ENCODE measurements at regions not wholly inside any gene's neighbourhood (a gene's known extent, or its start where the extent isn't known, plus 50 kb on each side); places are given as distances from the start of the nearest gene placed in this dataset.
"Not testable (repeated sequence)": the region's sequence is repeated elsewhere in the genome, so short reads cannot be mapped to it uniquely, and the experiment has no call there.

DNA sequence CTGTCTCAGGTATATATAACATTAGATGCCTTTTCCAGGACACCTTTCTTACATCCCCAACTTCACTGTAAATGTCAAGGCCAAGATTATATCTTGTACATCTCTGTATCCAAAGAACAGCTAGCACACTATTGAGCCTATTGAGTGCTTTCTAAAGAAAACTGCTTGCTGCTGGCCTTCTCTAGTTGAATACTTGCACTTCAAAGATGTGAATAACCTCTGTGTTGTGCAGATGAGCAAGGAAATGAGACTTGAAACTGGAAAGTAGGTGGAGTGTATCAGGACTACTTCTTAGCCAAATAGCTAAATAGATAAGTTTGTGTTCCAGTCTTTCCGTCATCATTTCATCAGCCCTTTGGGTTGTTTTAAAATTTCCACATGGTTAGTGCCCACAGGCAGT is 704.4 kb upstream of the AMOT start:
- Histone ChIP-seq H3K27ac (ENCODE audit: low read depth, low read length) (no peak overlapping the region), H3K4me3 (ENCODE audit: low read depth, low read length) (no peak overlapping the region), H3K27me3 (ENCODE audit: control insufficient read depth, insufficient read depth, low read length) (0 out of 2 replicates have a peak, but pooled peaks cover 7% of the 10 kb centered on the region)

DNA sequence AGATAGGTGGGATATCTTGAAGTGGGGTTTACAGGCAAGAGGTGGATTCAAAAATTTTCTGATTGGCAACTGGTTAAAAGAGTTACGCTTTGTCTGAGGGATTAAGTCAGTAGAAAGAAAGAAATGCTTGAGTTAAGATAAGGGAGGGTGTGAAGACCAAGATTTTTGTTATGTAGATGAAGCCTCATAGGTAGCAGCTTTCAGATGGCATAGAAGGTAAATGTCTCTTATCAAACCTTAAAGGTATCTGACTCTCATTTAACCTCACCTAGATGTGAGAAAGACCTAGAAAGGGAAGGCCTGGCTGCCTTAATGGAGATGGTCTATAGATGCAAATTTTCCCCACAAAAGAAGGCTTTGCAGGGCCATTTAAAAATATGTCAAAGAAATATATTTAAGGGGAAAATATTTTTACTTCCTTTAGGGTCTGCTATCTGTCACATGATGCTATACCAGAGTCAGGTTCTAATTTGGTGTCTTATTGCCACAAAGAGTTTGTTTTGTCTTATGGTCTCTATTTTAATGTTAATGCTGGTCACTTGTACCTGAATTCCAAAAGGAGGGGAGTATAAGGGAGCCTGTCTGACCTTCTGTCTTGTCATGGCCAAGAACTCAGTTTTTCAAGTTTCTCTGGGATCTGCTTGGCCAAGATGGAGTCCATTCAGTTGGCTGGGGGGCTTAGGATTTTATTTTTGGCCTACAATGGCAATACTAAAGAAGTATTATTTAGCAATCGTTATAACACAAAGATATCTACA is 699.1 kb upstream of the AMOT start:
- H3K9ac ChIP-seq (ENCODE audit: low read depth, low read length), result peak overlapping the region; percentile 8; the same call in 1 of the 2 replicates
- no peaks in the 10 kb centered on the region for H3K36me3 ChIP-seq (ENCODE audit: control insufficient read depth, insufficient read depth, low read length)
- peaks cover 28% of the 10 kb centered on the region for H3K4me1 ChIP-seq (ENCODE audit: control insufficient read depth, insufficient read depth, low read length)
- H3K27ac ChIP-seq (ENCODE audit: low read depth, low read length), result peak overlapping the region; percentile 68
- H3K27me3 ChIP-seq (ENCODE audit: control insufficient read depth, insufficient read depth, low read length), result peaks cover 2% of the 10 kb centered on the region; the same call in 1 of the 2 replicates
- H3K4me3 ChIP-seq (ENCODE audit: low read depth, low read length), result no peak overlapping the region
- no peaks in the 10 kb centered on the region for H3K9me3 ChIP-seq (ENCODE audit: control insufficient read depth, insufficient read depth, low read length)

More for the DNA sequence above, 704.4 kb upstream of the AMOT start:
- Histone ChIP-seq H3K9ac (ENCODE audit: low read depth, low read length) (no peak overlapping the region), H3K36me3 (ENCODE audit: control insufficient read depth, insufficient read depth, low read length) (no peaks in the 10 kb centered on the region), H3K9me3 (ENCODE audit: control insufficient read depth, insufficient read depth, low read length) (no peaks in the 10 kb centered on the region), H3K4me1 (ENCODE audit: control insufficient read depth, insufficient read depth, low read length) (peaks cover 37% of the 10 kb centered on the region)

DNA sequence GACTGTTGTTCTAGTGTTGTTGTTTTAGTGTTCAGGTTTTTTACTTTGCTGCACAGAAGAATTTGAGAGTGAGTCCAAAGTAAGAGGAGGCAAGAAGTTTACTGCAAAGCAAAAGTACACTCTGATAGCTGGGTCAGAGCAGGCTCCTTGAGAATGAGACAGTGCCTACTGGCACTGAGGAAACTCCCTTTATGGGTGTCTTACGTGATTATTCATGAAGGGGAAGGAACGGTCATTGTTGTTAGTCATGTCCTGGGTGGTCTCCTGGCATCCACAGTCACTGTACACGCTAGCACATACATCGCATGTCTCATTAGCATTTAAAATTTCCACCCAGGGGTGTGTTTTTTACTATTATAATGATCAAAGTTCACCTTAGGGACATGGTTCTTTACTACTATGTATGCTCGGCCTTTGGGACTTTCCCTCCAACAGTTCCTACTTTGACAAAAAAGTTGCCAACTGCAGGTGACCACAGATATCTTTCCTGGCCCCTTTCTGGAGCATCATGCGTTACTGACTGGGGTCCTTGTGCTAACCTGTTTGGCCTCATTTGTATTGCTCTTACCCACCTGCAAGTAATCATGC is 688.9 kb upstream of the AMOT start:
- H3K36me3 ChIP-seq (ENCODE audit: control insufficient read depth, insufficient read depth, low read length), result no peaks in the 10 kb centered on the region
- no peak overlapping the region for H3K9ac ChIP-seq (ENCODE audit: low read depth, low read length)
- no peak overlapping the region for H3K27ac ChIP-seq (ENCODE audit: low read depth, low read length)
- H3K9me3 ChIP-seq (ENCODE audit: control insufficient read depth, insufficient read depth, low read length), result no peaks in the 10 kb centered on the region
- H3K4me3 ChIP-seq (ENCODE audit: low read depth, low read length), result no peak overlapping the region
- H3K27me3 ChIP-seq (ENCODE audit: control insufficient read depth, insufficient read depth, low read length), result no peaks in the 10 kb centered on the region
- peaks cover 4% of the 10 kb centered on the region; the same call in 1 of the 2 replicates for H3K4me1 ChIP-seq (ENCODE audit: control insufficient read depth, insufficient read depth, low read length)

DNA sequence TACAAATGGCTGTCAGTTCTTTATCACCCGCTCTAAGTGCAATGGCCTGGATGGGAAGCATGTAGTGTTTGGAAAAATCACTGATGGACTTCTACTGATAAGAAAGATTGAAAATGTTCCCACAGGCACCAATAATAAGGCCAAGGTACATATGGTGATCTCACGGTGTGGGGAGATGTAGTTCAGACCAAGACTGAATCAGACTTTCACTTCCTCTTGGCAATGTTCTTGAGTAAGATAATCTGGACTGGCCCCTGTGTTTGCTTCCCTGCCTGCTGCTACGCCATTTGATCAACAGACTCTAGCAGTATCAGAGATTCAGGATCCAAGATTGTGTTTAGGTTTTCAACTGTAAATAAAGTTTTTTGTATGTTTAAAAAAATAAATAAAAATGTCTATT is 682.2 kb upstream of the AMOT start:
- no peak overlapping the region for H3K27ac ChIP-seq (ENCODE audit: low read depth, low read length)
- H3K9ac ChIP-seq (ENCODE audit: low read depth, low read length), result no peak overlapping the region
- peaks cover 10% of the 10 kb centered on the region for H3K4me1 ChIP-seq (ENCODE audit: control insufficient read depth, insufficient read depth, low read length)
- no peaks in the 10 kb centered on the region for H3K9me3 ChIP-seq (ENCODE audit: control insufficient read depth, insufficient read depth, low read length)
- no peaks in the 10 kb centered on the region for H3K27me3 ChIP-seq (ENCODE audit: control insufficient read depth, insufficient read depth, low read length)
- no peaks in the 10 kb centered on the region for H3K36me3 ChIP-seq (ENCODE audit: control insufficient read depth, insufficient read depth, low read length)
- H3K4me3 ChIP-seq (ENCODE audit: low read depth, low read length), result no peak overlapping the region

DNA sequence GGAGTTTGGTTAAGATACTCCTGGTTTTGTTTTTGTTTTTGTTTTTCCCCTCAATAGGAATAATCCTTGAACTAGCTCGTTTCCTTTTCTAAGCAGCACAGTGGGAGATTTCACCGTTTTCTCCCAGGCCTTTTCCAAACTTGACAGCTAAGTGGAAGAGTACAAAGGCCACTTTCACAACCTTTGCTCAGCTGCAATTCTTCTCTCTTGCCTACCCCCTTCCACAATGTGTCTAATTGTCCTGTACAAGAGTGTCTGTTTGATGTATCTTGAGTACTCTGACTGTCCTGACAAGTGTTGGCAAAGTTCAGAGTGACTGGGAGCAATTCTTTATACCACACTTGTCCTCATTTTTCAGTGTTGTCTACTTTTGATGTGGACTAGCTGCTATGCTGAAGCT is 674.3 kb upstream of the AMOT start:
- H3K4me3 ChIP-seq (ENCODE audit: low read depth, low read length), result no peak overlapping the region
- H3K4me1 ChIP-seq (ENCODE audit: control insufficient read depth, insufficient read depth, low read length), result peaks cover 25% of the 10 kb centered on the region
- no peak overlapping the region for H3K27ac ChIP-seq (ENCODE audit: low read depth, low read length)
- H3K27me3 ChIP-seq (ENCODE audit: control insufficient read depth, insufficient read depth, low read length), result no peaks in the 10 kb centered on the region
- no peak overlapping the region for H3K9ac ChIP-seq (ENCODE audit: low read depth, low read length)
- H3K36me3 ChIP-seq (ENCODE audit: control insufficient read depth, insufficient read depth, low read length), result no peaks in the 10 kb centered on the region
- H3K9me3 ChIP-seq (ENCODE audit: control insufficient read depth, insufficient read depth, low read length), result no peaks in the 10 kb centered on the region

DNA sequence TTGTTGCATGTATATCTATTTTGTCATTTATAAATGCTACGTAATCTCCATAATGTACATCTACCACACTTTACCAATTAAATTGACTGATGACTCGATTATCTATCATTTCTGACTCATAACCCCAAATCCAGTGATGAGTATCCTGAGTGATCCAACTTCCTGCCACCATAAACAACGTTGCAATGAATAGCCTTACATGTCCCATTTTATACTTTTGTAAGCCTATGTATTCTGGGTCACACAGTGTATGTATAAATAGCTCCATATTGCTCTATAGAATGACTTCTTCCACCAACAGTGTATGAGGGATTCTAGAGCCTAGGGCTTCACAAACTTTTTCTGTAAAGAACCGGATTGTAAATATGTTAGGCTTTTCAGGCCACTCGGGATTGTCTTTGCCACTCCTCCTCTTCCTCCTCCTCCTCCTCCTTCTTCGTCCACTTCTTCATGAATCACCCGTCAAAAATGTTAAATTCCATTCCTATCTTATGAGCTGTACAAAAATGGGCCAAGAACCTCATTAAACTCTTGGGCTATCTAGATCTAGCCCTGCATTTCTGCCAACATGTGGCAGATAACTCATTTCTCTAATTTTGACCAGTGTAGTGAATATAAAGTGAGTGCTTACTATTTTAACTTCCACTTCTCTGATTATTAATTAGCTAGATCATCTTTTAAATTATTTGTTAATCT is 672.2 kb upstream of the AMOT start:
- Histone ChIP-seq H3K9me3 (ENCODE audit: control insufficient read depth, insufficient read depth, low read length) (no peaks in the 10 kb centered on the region), H3K9ac (ENCODE audit: low read depth, low read length) (no peak overlapping the region), H3K4me3 (ENCODE audit: low read depth, low read length) (no peak overlapping the region), H3K4me1 (ENCODE audit: control insufficient read depth, insufficient read depth, low read length) (peaks cover 30% of the 10 kb centered on the region), H3K36me3 (ENCODE audit: control insufficient read depth, insufficient read depth, low read length) (no peaks in the 10 kb centered on the region), H3K27me3 (ENCODE audit: control insufficient read depth, insufficient read depth, low read length) (no peaks in the 10 kb centered on the region), H3K27ac (ENCODE audit: low read depth, low read length) (no peak overlapping the region)

DNA sequence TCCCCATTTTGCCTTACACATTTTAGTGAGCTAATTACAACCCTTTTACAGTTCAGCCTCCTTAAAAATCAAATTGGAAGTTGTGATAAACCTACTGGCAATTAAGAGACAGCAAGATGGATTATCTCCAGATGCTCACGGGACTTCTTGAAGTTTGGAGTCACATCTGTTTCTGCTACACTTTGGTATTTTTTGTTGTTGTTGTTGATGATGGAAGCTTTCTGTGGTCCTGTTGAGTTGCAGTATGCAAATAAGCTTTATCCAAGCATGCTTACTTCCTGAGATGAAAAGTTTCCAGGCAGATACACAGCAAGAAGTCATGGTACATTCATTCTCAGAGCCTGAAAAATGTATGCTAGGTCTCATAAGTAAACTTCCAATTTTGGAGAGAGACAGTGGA is 670.0 kb upstream of the AMOT start:
- Histone ChIP-seq H3K9me3 (ENCODE audit: control insufficient read depth, insufficient read depth, low read length) (no peaks in the 10 kb centered on the region), H3K4me3 (ENCODE audit: low read depth, low read length) (no peak overlapping the region), H3K4me1 (ENCODE audit: control insufficient read depth, insufficient read depth, low read length) (peaks cover 29% of the 10 kb centered on the region), H3K36me3 (ENCODE audit: control insufficient read depth, insufficient read depth, low read length) (no peaks in the 10 kb centered on the region), H3K27ac (ENCODE audit: low read depth, low read length) (no peak overlapping the region), H3K27me3 (ENCODE audit: control insufficient read depth, insufficient read depth, low read length) (no peaks in the 10 kb centered on the region), H3K9ac (ENCODE audit: low read depth, low read length) (no peak overlapping the region)

DNA sequence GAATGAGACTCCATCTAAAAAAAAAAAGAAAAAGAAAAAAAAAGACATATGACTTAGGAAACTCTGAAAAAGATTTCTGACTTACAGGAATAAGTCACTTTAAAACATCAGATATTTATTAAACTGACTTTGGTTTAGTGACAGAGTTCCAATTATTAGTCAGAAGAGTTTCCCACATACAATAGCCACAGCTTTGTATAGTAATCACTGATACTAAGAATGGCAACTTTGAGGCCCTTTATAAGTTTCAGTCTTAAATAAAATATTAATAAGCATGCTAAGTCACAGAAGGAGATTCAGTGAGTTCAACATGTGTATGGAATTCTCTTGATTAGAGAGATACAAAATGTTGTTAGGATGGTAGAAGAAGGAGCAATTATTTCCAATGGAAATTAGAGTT is 652.3 kb upstream of the AMOT start:
- Histone ChIP-seq H3K36me3 (ENCODE audit: control insufficient read depth, insufficient read depth, low read length) (no peaks in the 10 kb centered on the region), H3K27me3 (ENCODE audit: control insufficient read depth, insufficient read depth, low read length) (no peaks in the 10 kb centered on the region)

DNA sequence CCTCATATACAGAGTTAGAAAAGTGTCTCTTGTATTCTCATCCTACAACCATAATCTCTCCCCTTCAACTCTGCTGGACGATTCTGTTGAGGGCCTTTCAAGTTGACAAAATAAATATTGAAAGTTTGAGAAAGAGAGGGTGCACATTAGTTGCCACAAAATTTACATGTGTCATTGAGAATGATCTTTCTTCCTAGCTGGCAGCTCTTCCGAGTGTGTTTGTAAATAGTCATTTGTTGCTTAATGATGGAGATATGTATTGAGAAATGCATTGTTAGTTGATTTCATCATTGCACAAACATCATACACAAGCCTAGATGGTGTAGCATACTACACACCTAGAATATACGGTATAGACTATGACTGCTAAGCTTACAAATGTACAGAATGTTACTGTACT is 632.8 kb upstream of the AMOT start:
- Histone ChIP-seq H3K27me3 (ENCODE audit: control insufficient read depth, insufficient read depth, low read length) (no peaks in the 10 kb centered on the region), H3K27ac (ENCODE audit: low read depth, low read length) (no peak overlapping the region), H3K9ac (ENCODE audit: low read depth, low read length) (no peak overlapping the region)

More for the DNA sequence above, 652.3 kb upstream of the AMOT start:
- Histone ChIP-seq H3K4me3 (ENCODE audit: low read depth, low read length) (no peak overlapping the region), H3K4me1 (ENCODE audit: control insufficient read depth, insufficient read depth, low read length) (no peaks in the 10 kb centered on the region), H3K9me3 (ENCODE audit: control insufficient read depth, insufficient read depth, low read length) (no peaks in the 10 kb centered on the region), H3K27ac (ENCODE audit: low read depth, low read length) (no peak overlapping the region), H3K9ac (ENCODE audit: low read depth, low read length) (no peak overlapping the region)

DNA sequence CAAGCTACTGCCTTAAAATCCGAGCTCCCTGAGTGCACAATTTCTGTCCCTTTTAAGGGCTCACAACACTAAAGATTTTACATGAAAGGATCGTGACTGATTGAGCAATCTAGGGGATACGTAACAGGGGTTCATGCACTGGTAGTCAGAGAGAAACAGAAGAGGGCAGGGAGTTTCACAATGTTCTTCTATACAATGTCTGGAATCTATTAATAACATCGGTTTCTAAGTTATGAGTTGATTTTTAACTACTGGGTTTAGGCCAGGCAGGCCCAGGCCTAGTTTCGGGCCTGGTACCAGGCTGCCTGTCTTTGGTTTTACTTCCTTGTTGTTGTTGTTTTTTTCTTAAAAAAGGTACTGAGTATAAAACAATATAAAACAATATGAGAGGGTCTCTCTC is 632.4 kb upstream of the AMOT start:
- H3K27me3 ChIP-seq (ENCODE audit: control insufficient read depth, insufficient read depth, low read length); H3K4me3 ChIP-seq (ENCODE audit: low read depth, low read length); H3K27ac ChIP-seq (ENCODE audit: low read depth, low read length); H3K9ac ChIP-seq (ENCODE audit: low read depth, low read length); H3K36me3 ChIP-seq (ENCODE audit: control insufficient read depth, insufficient read depth, low read length): not testable (repeated sequence)
- H3K4me1 ChIP-seq (ENCODE audit: control insufficient read depth, insufficient read depth, low read length), result peaks cover 41% of the 10 kb centered on the region
- H3K9me3 ChIP-seq (ENCODE audit: control insufficient read depth, insufficient read depth, low read length), result peaks cover 13% of the 10 kb centered on the region; the same call in 1 of the 2 replicates

More for the DNA sequence above, 632.8 kb upstream of the AMOT start:
- Histone ChIP-seq H3K9me3 (ENCODE audit: control insufficient read depth, insufficient read depth, low read length) (peaks cover 16% of the 10 kb centered on the region; the same call in 1 of the 2 replicates), H3K4me3 (ENCODE audit: low read depth, low read length) (no peak overlapping the region), H3K4me1 (ENCODE audit: control insufficient read depth, insufficient read depth, low read length) (peaks cover 41% of the 10 kb centered on the region), H3K36me3 (ENCODE audit: control insufficient read depth, insufficient read depth, low read length) (no peaks in the 10 kb centered on the region)

DNA sequence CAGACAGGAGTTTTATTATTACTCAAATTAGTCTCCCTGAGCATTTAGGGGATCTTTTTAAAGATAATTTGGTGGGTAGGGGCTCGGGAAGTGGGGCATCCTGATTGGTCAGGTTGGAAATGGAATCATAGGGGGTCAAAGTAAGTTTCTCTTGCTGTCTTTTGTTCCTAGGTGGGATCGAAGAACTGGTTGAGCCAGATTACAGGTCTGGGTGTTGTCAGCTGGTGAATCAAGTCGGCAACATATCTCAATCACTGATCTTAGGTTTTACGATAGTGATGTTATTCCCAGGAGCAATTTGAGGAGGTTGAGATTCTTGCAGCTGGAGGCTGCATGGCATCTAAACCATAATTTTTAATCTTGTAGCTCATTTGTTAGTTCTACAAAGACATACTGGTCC is 629.5 kb upstream of the AMOT start:
- peaks cover 41% of the 10 kb centered on the region for H3K4me1 ChIP-seq (ENCODE audit: control insufficient read depth, insufficient read depth, low read length)
- no peaks in the 10 kb centered on the region for H3K27me3 ChIP-seq (ENCODE audit: control insufficient read depth, insufficient read depth, low read length)
- H3K9ac ChIP-seq (ENCODE audit: low read depth, low read length), result peak overlapping the region; percentile 27; the same call in 1 of the 2 replicates
- no peaks in the 10 kb centered on the region for H3K9me3 ChIP-seq (ENCODE audit: control insufficient read depth, insufficient read depth, low read length)
- H3K36me3 ChIP-seq (ENCODE audit: control insufficient read depth, insufficient read depth, low read length), result no peaks in the 10 kb centered on the region
- peak overlapping the region; percentile 6 for H3K27ac ChIP-seq (ENCODE audit: low read depth, low read length)
- H3K4me3 ChIP-seq (ENCODE audit: low read depth, low read length), result peak overlapping the region; percentile 24; the same call in 1 of the 2 replicates
